BJ (cell line): ENCODE measurements at regions not wholly inside any gene's neighbourhood (a gene's known extent, or its start where the extent isn't known, plus 50 kb on each side); places are given as distances from the start of the nearest gene placed in this dataset.
"Not testable (repeated sequence)": the region's sequence is repeated elsewhere in the genome, so short reads cannot be mapped to it uniquely, and the experiment has no call there.

ENCODE experiments used
- CTCF ChIA-PET: fragments of 350-600 bp; formaldehyde crosslinking; extraction: SDS; loops from one replicate; lab custom pipeline; 2021; ENCODE audit warnings: antibody characterized with exemption, inconsistent platforms; lab: Yijun Ruan, JAX
- POLR2A ChIA-PET: fragments of 300-600 bp; sonication (Branson Sonifier 250); formaldehyde crosslinking; extraction: SDS; loops from one replicate; lab custom pipeline; 2021; ENCODE audit warnings: antibody characterized with exemption; lab: Charles Lee
- DNase-seq: peaks from one replicate; pipeline ENCODE4 v3.0.0-alpha.2; 2011; ENCODE audit warnings: low read depth
- H3K27me3 ChIP-seq: 2 replicates; pipeline ENCODE4 v1.6.0; 2011; ENCODE audit warnings: low read length; ENCODE audit not compliant: control insufficient read depth, insufficient read depth
- H3K36me3 ChIP-seq: 2 replicates; pipeline ENCODE4 v1.5.1; 2011; ENCODE audit warnings: low read length; ENCODE audit not compliant: control insufficient read depth, insufficient read depth
- H3K4me3 ChIP-seq: 2 replicates; pipeline ENCODE4 v1.5.1; 2011; ENCODE audit warnings: low read depth, mild to moderate bottlenecking, control low read depth, low read length
- CTCF ChIP-seq: IDR thresholded peaks from 2 replicates; pipeline ENCODE4 v1.5.1; 2011; ENCODE audit warnings: low read depth, mild to moderate bottlenecking, control low read depth, inconsistent platforms, low read length, moderate library complexity; ENCODE audit not compliant: insufficient read depth

GRCh38 chr1:102234753-102235359 lies 238.1 kb upstream of the OLFM3 start:
- POLR2A ChIA-PET, result no interaction called here
- Histone ChIP-seq H3K36me3 (no peaks in the 10 kb centered on the region), H3K27me3 (no peaks in the 10 kb centered on the region), H3K4me3 (no peak overlapping the region)
- DNase-seq, result no peak
- CTCF ChIA-PET, result no interaction called here
- TF ChIP-seq CTCF, result no peak

- Histone ChIP-seq H3K36me3 (no peaks in the 10 kb centered on the region), H3K27me3 (no peaks in the 10 kb centered on the region), H3K4me3 (no peak overlapping the region)
- CTCF ChIA-PET, result no interaction called here
- POLR2A ChIA-PET, result no interaction called here
- TF ChIP-seq CTCF, result no peak
- DNase-seq, result no peak
Observed at GRCh38 chr1:102219463-102219862, 222.7 kb upstream of the OLFM3 start.

GRCh38 chr1:102210891-102211290 lies 214.2 kb upstream of the OLFM3 start:
- POLR2A ChIA-PET, H3K27me3 ChIP-seq, H3K36me3 ChIP-seq, H3K4me3 ChIP-seq, CTCF ChIA-PET, DNase-seq: not testable (repeated sequence)

DNA sequence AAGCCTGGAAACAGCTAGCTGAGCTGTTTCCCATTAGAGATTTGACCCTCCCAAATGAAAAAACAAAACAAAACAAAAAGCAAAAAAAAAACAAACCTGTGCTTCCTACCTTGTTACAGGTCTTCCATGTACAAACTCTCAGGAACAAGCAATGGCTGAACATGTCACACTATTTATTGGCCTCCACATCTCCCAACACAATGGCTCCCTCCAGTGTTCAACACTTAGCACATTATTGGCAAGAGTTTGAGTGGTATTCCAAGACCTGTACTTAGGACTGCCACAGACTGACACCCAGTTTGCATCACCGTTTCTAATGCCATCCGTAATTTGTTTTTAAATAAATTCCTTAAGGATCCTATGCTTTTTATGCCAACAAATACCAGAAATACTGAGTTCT lies 195.0 kb upstream of the OLFM3 start:
- no peaks in the 10 kb centered on the region for H3K36me3 ChIP-seq
- no peaks in the 10 kb centered on the region for H3K27me3 ChIP-seq
- ChIA-PET POLR2A (no interaction called here), CTCF (no interaction called here)
- no peak for TF ChIP-seq CTCF
- H3K4me3 ChIP-seq, result no peak overlapping the region
- no peak for DNase-seq

DNA sequence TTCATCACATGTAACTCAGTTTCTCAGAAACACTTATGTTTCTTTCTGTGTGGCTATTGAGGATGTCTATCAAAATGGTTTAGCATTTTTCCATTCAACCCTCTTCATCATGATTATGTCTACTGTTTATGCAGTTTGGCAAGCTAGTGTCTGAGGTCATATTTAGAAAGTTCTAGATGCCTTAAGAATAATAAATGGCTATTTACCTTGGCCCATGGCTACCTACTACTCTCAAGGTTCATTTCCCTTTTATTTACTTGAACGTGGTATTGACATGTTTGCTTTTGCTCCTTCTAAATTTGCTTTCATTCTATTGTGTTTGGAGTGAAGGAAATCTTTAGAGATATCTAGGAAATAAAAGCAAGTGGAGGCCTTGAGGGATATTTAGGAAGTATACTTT lies 193.7 kb upstream of the OLFM3 start:
- DNase-seq, result no peak

More for the DNA sequence above, 193.7 kb upstream of the OLFM3 start:
- no peaks in the 10 kb centered on the region for H3K36me3 ChIP-seq
- no peak overlapping the region for H3K4me3 ChIP-seq
- ChIA-PET POLR2A (no interaction called here), CTCF (no interaction called here)
- no peak for TF ChIP-seq CTCF
- H3K27me3 ChIP-seq, result no peaks in the 10 kb centered on the region
